BLaER1 treated with 17β-estradiol and CSF1 and Interleukin-3, amounts not matched to agents 10 nM and 100 nM (cell line): ENCODE measurements at regions not wholly inside any gene's neighbourhood (a gene's known extent, or its start where the extent isn't known, plus 50 kb on each side); places are given as distances from the start of the nearest gene placed in this dataset.
"Not testable (repeated sequence)": the region's sequence is repeated elsewhere in the genome, so short reads cannot be mapped to it uniquely, and the experiment has no call there.

Experiments
- H3K27ac ChIP-seq, 11 experiments: shearing (Covaris generic); formaldehyde crosslinking; 2 replicates each; pipeline ENCODE4 v1.8.1; 2022
- H3K27me3 ChIP-seq, 11 experiments: shearing (Covaris generic); formaldehyde crosslinking; 2 replicates each; pipeline ENCODE4 v1.8.1; 2022
- H3K36me3 ChIP-seq, 11 experiments: shearing (Covaris generic); formaldehyde crosslinking; 2 replicates each; pipeline ENCODE4 v1.8.1; 2022
- H3K4me1 ChIP-seq, 10 experiments: shearing (Covaris generic); formaldehyde crosslinking; 2 replicates each; pipeline ENCODE4 v1.8.1; 2022
- H3K4me2 ChIP-seq, 11 experiments: shearing (Covaris generic); formaldehyde crosslinking; 2 replicates each; pipeline ENCODE4 v1.8.1; 2022
- H3K4me3 ChIP-seq, 10 experiments: shearing (Covaris generic); formaldehyde crosslinking; 2 replicates each; pipeline ENCODE4 v1.8.1; 2022
- H3K9ac ChIP-seq, 11 experiments: shearing (Covaris generic); formaldehyde crosslinking; 2 replicates each; pipeline ENCODE4 v1.8.1; 2022
- H3K9me3 ChIP-seq, 11 experiments: shearing (Covaris generic); formaldehyde crosslinking; replicated peaks in 1 of 11; 2 replicates each; pipeline ENCODE4 v1.8.1; 2022
- H4K20me1 ChIP-seq, 11 experiments: shearing (Covaris generic); formaldehyde crosslinking; 2 replicates each; pipeline ENCODE4 v1.8.1; 2022
- Cebpa-rat ChIP-seq, 11 experiments: shearing (Covaris generic); IDR thresholded peaks; 2 replicates each; pipeline ENCODE4 v1.8.1; 2022

- Histone ChIP-seq H3K9me3 (peaks cover 0 to 7% (median 0%) of the 10 kb centered on the region in 11 experiments; a peak in 4 of 22 replicates), H3K9ac (no peak overlapping the region), H3K4me2 (no peak overlapping the region), H3K27ac (no peak overlapping the region), H4K20me1 (no peaks in the 10 kb centered on the region), H3K4me1 (no peaks in the 10 kb centered on the region), H3K4me3 (no peak overlapping the region), H3K27me3 (no peaks in the 10 kb centered on the region), H3K36me3 (no peaks in the 10 kb centered on the region)
- no peak for TF ChIP-seq Cebpa-rat (IDR thresholded peaks at IDR 0.05)
Measured at GRCh38 chr3:170680593-170680992, 94.7 kb upstream of the SLC7A14 start.

- Histone ChIP-seq H4K20me1 (no peaks in the 10 kb centered on the region), H3K9ac (no peak overlapping the region), H3K27ac (no peak overlapping the region), H3K9me3 (peaks cover 0 to 7% (median 0%) of the 10 kb centered on the region in 11 experiments; a peak in 4 of 22 replicates), H3K27me3 (no peaks in the 10 kb centered on the region), H3K4me2 (no peak overlapping the region), H3K4me1 (no peaks in the 10 kb centered on the region), H3K4me3 (no peak overlapping the region), H3K36me3 (no peaks in the 10 kb centered on the region)
- TF ChIP-seq Cebpa-rat (IDR thresholded peaks at IDR 0.05) = no peak
Measured at GRCh38 chr3:170679190-170679589, 93.3 kb upstream of the SLC7A14 start.

GRCh38 chr3:170670504-170670903 is 84.6 kb upstream of the SLC7A14 start:
- Histone ChIP-seq H3K4me3 (no peak overlapping the region), H3K9me3 (peaks cover 4 to 19% (median 8%) of the 10 kb centered on the region in 11 experiments; a peak in 15 of 22 replicates), H3K27me3 (no peaks in the 10 kb centered on the region), H3K27ac (no peak overlapping the region), H3K9ac (no peak overlapping the region), H3K4me1 (no peaks in the 10 kb centered on the region), H4K20me1 (no peaks in the 10 kb centered on the region), H3K4me2 (no peak overlapping the region), H3K36me3 (no peaks in the 10 kb centered on the region)
- no peak for TF ChIP-seq Cebpa-rat (IDR thresholded peaks at IDR 0.05)

GRCh38 chr3:170662986-170663385 is 77.1 kb upstream of the SLC7A14 start:
- not testable (repeated sequence) for H4K20me1 ChIP-seq, H3K9ac ChIP-seq, H3K4me2 ChIP-seq, H3K36me3 ChIP-seq, H3K4me3 ChIP-seq, H3K4me1 ChIP-seq, H3K27ac ChIP-seq, H3K27me3 ChIP-seq, H3K9me3 ChIP-seq

- Histone ChIP-seq H3K36me3 (no peaks in the 10 kb centered on the region), H3K27me3 (no peaks in the 10 kb centered on the region), H3K4me3 (no peak overlapping the region), H3K9ac (no peak overlapping the region), H3K27ac (no peak overlapping the region), H4K20me1 (no peaks in the 10 kb centered on the region), H3K9me3 (no peaks in the 10 kb centered on the region), H3K4me1 (no peaks in the 10 kb centered on the region), H3K4me2 (no peak overlapping the region)
- no peak for TF ChIP-seq Cebpa-rat (IDR thresholded peaks at IDR 0.05)
Measured at GRCh38 chr3:170660139-170660538, 74.3 kb upstream of the SLC7A14 start.

- Histone ChIP-seq H4K20me1 (no peaks in the 10 kb centered on the region), H3K9me3 (no peaks in the 10 kb centered on the region), H3K4me3 (no peak overlapping the region), H3K36me3 (no peaks in the 10 kb centered on the region), H3K27ac (no peak overlapping the region), H3K9ac (no peak overlapping the region), H3K4me1 (no peaks in the 10 kb centered on the region), H3K27me3 (no peaks in the 10 kb centered on the region), H3K4me2 (no peak overlapping the region)
- TF ChIP-seq Cebpa-rat (IDR thresholded peaks at IDR 0.05) = no peak
Measured at GRCh38 chr3:170657312-170657711, 71.4 kb upstream of the SLC7A14 start.

GRCh38 chr3:170656284-170656683 is 70.4 kb upstream of the SLC7A14 start:
- Histone ChIP-seq H3K27ac (no peak overlapping the region), H3K27me3 (no peaks in the 10 kb centered on the region), H3K4me3 (no peak overlapping the region), H3K4me1 (no peaks in the 10 kb centered on the region), H4K20me1 (no peaks in the 10 kb centered on the region), H3K9ac (no peak overlapping the region), H3K36me3 (no peaks in the 10 kb centered on the region), H3K9me3 (no peaks in the 10 kb centered on the region), H3K4me2 (no peak overlapping the region)
- TF ChIP-seq Cebpa-rat (IDR thresholded peaks at IDR 0.05) = no peak

- Histone ChIP-seq H3K27ac (no peak overlapping the region), H4K20me1 (no peaks in the 10 kb centered on the region), H3K4me2 (no peak overlapping the region), H3K36me3 (no peaks in the 10 kb centered on the region), H3K27me3 (0 out of 22 replicates have a peak, but pooled peaks cover 0 to 4% (median 0%) of the 10 kb centered on the region in 11 experiments), H3K4me3 (no peak overlapping the region), H3K9me3 (no peaks in the 10 kb centered on the region), H3K9ac (no peak overlapping the region), H3K4me1 (no peaks in the 10 kb centered on the region)
- no peak for TF ChIP-seq Cebpa-rat (IDR thresholded peaks at IDR 0.05)
Measured at GRCh38 chr3:170653801-170654200, 67.9 kb upstream of the SLC7A14 start.

GRCh38 chr3:170651260-170651845 is 65.5 kb upstream of the SLC7A14 start:
- Histone ChIP-seq H3K9ac (no peak overlapping the region), H3K4me3 (no peak overlapping the region), H4K20me1 (no peaks in the 10 kb centered on the region), H3K27me3 (0 out of 22 replicates have a peak, but pooled peaks cover 0 to 4% (median 0%) of the 10 kb centered on the region in 11 experiments), H3K27ac (no peak overlapping the region), H3K9me3 (no peaks in the 10 kb centered on the region), H3K36me3 (no peaks in the 10 kb centered on the region), H3K4me2 (no peak overlapping the region), H3K4me1 (no peaks in the 10 kb centered on the region)
- TF ChIP-seq Cebpa-rat (IDR thresholded peaks at IDR 0.05) = no peak

- not testable (repeated sequence) for H3K27ac ChIP-seq, H3K27me3 ChIP-seq, H3K9ac ChIP-seq, H3K4me3 ChIP-seq, H3K9me3 ChIP-seq, H3K36me3 ChIP-seq, H4K20me1 ChIP-seq, H3K4me1 ChIP-seq, H3K4me2 ChIP-seq
Measured at GRCh38 chr3:170650557-170650956, 64.7 kb upstream of the SLC7A14 start.
